Brain pericyte (primary cell): ENCODE measurements at regions not wholly inside any gene's neighbourhood (a gene's known extent, or its start where the extent isn't known, plus 50 kb on each side); places are given as distances from the start of the nearest gene placed in this dataset.

ENCODE experiments used
- DNase-seq: peaks from one replicate; pipeline ENCODE4 v3.0.0-alpha.2; 2012; ENCODE audit warnings: low read depth, low spot score

- no peak for DNase-seq
These were observed 730.5 kb upstream of the RGMB start for GRCh38 chr5:98042961-98043360.

- DNase-seq, result no peak
These were observed 722.9 kb upstream of the RGMB start for GRCh38 chr5:98050583-98050982.

GRCh38 chr5:98053170-98053569 is 720.3 kb upstream of the RGMB start:
- no peak for DNase-seq

GRCh38 chr5:98060148-98060547 is 713.3 kb upstream of the RGMB start:
- DNase-seq, result no peak

- no peak for DNase-seq
These were observed 709.3 kb upstream of the RGMB start for GRCh38 chr5:98064118-98064685.

GRCh38 chr5:98065261-98065909 is 708.1 kb upstream of the RGMB start:
- no peak for DNase-seq

- no peak for DNase-seq
These were observed 706.6 kb upstream of the RGMB start for GRCh38 chr5:98066910-98067309.

GRCh38 chr5:98069876-98070512 is 703.5 kb upstream of the RGMB start:
- no peak for DNase-seq

- DNase-seq, result no peak
These were observed 700.5 kb upstream of the RGMB start for GRCh38 chr5:98072921-98073320.

- DNase-seq, result no peak
These were observed 697.0 kb upstream of the RGMB start for GRCh38 chr5:98076501-98076900.

GRCh38 chr5:98085593-98085992 is 687.9 kb upstream of the RGMB start:
- no peak for DNase-seq

- DNase-seq, result no peak
These were observed 678.4 kb upstream of the RGMB start for GRCh38 chr5:98095072-98095471.

GRCh38 chr5:98096155-98096554 is 677.3 kb upstream of the RGMB start:
- no peak for DNase-seq

- no peak for DNase-seq
These were observed 673.9 kb upstream of the RGMB start for GRCh38 chr5:98099448-98100105.

GRCh38 chr5:98101131-98101530 is 672.3 kb upstream of the RGMB start:
- no peak for DNase-seq

GRCh38 chr5:98102936-98103335 is 670.5 kb upstream of the RGMB start:
- DNase-seq, result no peak

- no peak for DNase-seq
These were observed 669.7 kb upstream of the RGMB start for GRCh38 chr5:98103807-98104206.

- DNase-seq, result no peak
These were observed 668.8 kb upstream of the RGMB start for GRCh38 chr5:98104454-98105188.

- DNase-seq, result no peak
These were observed 667.8 kb upstream of the RGMB start for GRCh38 chr5:98105681-98106080.

GRCh38 chr5:98106116-98107031 is 667.1 kb upstream of the RGMB start:
- DNase-seq, result no peak

GRCh38 chr5:98108497-98108896 is 665.0 kb upstream of the RGMB start:
- DNase-seq, result no peak
